HEK293 (cell line): ENCODE measurements at regions not wholly inside any gene's neighbourhood (a gene's known extent, or its start where the extent isn't known, plus 50 kb on each side); places are given as distances from the start of the nearest gene placed in this dataset.
"Not testable (repeated sequence)": the region's sequence is repeated elsewhere in the genome, so short reads cannot be mapped to it uniquely, and the experiment has no call there.

Source experiments
- MYNN ChIP-seq: fragments of 450-650 bp; formaldehyde crosslinking; IDR thresholded peaks from 2 replicates; pipeline ENCODE4 v1.5.1; 2016; ENCODE audit warnings: missing biosample characterization, missing genetic modification characterization, borderline replicate concordance
- ZBTB17 ChIP-seq: fragments of 450-650 bp; formaldehyde crosslinking; IDR thresholded peaks from 2 replicates; pipeline ENCODE4 v1.5.1; 2016; ENCODE audit warnings: missing biosample characterization, missing genetic modification characterization
- ZNF19 ChIP-seq: fragments of 450-650 bp; formaldehyde crosslinking; IDR thresholded peaks from 2 replicates; pipeline ENCODE4; 2016; ENCODE audit warnings: missing biosample characterization, missing genetic modification characterization, low read depth
- ZNF302 ChIP-seq: fragments of 450-650 bp; formaldehyde crosslinking; IDR thresholded peaks from 2 replicates; pipeline ENCODE4 v1.5.1; 2016; ENCODE audit warnings: missing biosample characterization, missing genetic modification characterization, low read depth
- ZNF394 ChIP-seq: fragments of 450-650 bp; formaldehyde crosslinking; IDR thresholded peaks from 2 replicates; pipeline ENCODE4 v1.5.1; 2016; ENCODE audit warnings: missing biosample characterization, missing genetic modification characterization, mild to moderate bottlenecking, moderate library complexity, borderline replicate concordance
- TF ChIP-seq, protein P1 (sequence below): fragments of 450-650 bp; formaldehyde crosslinking; IDR thresholded peaks from 2 replicates; pipeline ENCODE4 v1.5.1; 2016; ENCODE audit warnings: missing biosample characterization, missing genetic modification characterization

DNA sequence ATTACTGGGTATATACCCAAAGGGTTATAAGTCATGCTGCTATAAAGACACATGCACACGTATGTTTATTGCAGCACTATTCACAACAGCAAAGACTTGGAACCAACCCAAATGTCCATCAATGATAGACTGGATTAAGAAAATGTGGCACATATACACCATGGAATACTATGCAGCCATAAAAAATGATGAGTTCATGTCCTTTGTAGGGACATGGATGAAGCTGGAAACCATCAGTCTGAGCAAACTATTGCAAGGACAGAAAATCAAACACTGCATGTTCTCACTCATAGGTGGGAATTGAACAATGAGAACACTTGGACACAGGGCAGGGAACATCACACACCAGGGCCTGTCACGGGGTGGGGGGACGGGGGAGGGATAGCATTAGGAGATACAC lies 254.9 kb upstream of the AGTR2 start:
- TF ChIP-seq, protein P1, sequence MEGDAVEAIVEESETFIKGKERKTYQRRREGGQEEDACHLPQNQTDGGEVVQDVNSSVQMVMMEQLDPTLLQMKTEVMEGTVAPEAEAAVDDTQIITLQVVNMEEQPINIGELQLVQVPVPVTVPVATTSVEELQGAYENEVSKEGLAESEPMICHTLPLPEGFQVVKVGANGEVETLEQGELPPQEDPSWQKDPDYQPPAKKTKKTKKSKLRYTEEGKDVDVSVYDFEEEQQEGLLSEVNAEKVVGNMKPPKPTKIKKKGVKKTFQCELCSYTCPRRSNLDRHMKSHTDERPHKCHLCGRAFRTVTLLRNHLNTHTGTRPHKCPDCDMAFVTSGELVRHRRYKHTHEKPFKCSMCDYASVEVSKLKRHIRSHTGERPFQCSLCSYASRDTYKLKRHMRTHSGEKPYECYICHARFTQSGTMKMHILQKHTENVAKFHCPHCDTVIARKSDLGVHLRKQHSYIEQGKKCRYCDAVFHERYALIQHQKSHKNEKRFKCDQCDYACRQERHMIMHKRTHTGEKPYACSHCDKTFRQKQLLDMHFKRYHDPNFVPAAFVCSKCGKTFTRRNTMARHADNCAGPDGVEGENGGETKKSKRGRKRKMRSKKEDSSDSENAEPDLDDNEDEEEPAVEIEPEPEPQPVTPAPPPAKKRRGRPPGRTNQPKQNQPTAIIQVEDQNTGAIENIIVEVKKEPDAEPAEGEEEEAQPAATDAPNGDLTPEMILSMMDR (tag by site-specific recombination): not testable (repeated sequence)
- TF ChIP-seq ZNF394, ZNF302, ZNF19, ZBTB17, MYNN (tag by site-specific recombination): not testable (repeated sequence)
